ENCODE measurements at regions not wholly inside any gene's neighbourhood (a gene's known extent, or its start where the extent isn't known, plus 50 kb on each side); places are given as distances from the start of the nearest gene placed in this dataset.

DNA sequence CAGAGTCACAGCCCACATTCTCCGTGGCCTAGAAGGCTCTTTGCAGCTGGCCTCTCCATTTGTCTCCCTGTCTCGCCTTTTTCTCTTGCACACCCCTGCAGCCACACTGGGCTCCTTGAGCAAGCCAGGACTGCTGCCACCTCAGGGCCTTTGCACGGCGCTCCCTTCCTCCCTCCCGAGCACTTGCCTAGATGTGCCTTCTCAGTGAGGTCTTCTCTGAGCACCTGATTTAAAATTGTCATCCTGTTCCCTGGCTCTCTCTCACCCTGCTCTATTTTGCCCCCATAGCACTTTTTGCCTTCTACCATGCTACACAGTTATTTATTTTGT, 102.9 kb upstream of the THY1 start:
- intact Hi-C loops (cut with DNase I; ENCODE audit: low total_unique reads), result no loop called here
- TF ChIP-seq POLR2A (IDR thresholded peaks at IDR 0.05), result no peak
- TF ChIP-seq, protein P1, sequence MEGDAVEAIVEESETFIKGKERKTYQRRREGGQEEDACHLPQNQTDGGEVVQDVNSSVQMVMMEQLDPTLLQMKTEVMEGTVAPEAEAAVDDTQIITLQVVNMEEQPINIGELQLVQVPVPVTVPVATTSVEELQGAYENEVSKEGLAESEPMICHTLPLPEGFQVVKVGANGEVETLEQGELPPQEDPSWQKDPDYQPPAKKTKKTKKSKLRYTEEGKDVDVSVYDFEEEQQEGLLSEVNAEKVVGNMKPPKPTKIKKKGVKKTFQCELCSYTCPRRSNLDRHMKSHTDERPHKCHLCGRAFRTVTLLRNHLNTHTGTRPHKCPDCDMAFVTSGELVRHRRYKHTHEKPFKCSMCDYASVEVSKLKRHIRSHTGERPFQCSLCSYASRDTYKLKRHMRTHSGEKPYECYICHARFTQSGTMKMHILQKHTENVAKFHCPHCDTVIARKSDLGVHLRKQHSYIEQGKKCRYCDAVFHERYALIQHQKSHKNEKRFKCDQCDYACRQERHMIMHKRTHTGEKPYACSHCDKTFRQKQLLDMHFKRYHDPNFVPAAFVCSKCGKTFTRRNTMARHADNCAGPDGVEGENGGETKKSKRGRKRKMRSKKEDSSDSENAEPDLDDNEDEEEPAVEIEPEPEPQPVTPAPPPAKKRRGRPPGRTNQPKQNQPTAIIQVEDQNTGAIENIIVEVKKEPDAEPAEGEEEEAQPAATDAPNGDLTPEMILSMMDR (IDR thresholded peaks at IDR 0.05), result no peak
- WGBS, 2 donors, result 87 to 91% methylated on average over 5 of the region's 5 CpGs
- DNase-seq (ENCODE audit: low spot score in 2 of 2), result no peak
- H3K4me3 ChIP-seq (ENCODE audit: low read depth, poor library complexity, severe bottlenecking), result no peak overlapping the region

DNA sequence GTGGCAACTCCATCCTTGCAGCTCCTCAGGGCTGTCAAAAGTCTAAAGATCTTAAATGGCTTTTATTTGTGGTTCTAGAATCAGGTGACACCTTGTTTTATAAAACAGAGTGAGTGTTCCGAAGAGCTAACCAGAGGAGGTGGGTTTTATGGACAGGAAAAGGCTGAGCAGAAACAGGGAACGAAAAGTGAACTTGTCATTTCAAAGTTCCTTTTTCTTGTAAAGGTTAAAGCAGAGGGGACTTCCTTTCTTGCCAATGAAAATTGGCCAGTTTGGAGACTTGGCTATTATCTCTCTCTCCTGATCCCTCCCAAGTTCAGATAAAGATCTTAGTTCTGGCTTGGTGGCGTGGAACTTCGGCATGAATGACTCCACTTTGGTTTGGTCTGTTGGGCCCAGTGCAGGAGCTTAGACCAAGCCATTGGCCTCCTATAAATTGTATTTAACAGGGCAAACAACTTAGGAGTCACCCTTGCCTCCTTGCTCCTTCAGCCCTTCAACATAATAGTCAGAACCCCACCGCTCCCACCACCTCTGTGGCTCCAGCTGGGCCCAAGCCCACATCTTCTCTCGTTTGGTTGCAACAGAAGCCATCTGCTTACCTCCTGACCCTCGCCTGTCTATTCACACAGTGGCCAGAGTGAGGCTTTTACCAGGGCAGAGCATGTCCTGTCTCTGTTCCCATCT, 102.4 kb upstream of the THY1 start:
- TF ChIP-seq, protein P1 (IDR thresholded peaks at IDR 0.05), result no peak
- no peak for TF ChIP-seq POLR2A (IDR thresholded peaks at IDR 0.05)
- DNase-seq (ENCODE audit: low spot score in 2 of 2), result no peak
- intact Hi-C loops (cut with DNase I; ENCODE audit: low total_unique reads), result no loop called here
- 67 to 70% methylated on average over 6 of the region's 7 CpGs for WGBS, 2 donors
- no peak overlapping the region for H3K4me3 ChIP-seq (ENCODE audit: low read depth, poor library complexity, severe bottlenecking)

DNA sequence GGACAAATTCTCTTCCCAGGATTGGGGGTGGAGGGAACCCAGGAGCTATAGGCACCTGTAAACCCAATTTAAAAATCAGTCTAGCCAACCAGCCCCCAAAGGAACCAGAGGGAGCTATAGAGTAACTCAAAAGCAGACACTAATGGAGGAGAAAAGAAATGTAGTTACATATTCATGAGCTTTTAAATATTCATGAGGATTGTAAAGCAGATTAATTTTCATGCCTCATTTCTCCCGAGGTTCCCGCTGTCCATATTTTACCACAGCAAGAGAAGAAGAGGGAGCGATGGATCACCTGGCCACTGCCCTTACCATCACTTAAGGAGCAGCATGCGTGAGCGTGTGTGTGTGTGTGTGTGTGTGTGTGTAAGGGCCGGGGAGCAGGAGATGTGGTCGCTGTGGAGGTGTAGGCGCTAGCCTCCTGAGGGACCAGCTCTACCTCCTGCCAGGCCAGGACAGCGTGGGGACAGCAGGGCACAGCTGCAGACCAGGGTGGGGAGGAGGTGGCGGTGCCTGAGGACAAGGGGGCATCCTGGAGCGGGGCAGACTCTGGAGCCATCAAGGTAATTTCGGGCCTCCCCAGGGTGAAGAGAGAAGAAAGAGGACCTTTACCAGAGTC, 100.7 kb upstream of the THY1 start:
- no peak for DNase-seq (ENCODE audit: low spot score in 2 of 2)
- intact Hi-C loops (cut with DNase I; ENCODE audit: low total_unique reads), result no loop called here
- H3K4me3 ChIP-seq (ENCODE audit: low read depth, poor library complexity, severe bottlenecking), result no peak overlapping the region
- no peak for TF ChIP-seq POLR2A (IDR thresholded peaks at IDR 0.05)
- TF ChIP-seq, protein P1 (IDR thresholded peaks at IDR 0.05), result no peak
- 80 to 83% methylated on average over 12 of the region's 12 CpGs for WGBS, 2 donors

DNA sequence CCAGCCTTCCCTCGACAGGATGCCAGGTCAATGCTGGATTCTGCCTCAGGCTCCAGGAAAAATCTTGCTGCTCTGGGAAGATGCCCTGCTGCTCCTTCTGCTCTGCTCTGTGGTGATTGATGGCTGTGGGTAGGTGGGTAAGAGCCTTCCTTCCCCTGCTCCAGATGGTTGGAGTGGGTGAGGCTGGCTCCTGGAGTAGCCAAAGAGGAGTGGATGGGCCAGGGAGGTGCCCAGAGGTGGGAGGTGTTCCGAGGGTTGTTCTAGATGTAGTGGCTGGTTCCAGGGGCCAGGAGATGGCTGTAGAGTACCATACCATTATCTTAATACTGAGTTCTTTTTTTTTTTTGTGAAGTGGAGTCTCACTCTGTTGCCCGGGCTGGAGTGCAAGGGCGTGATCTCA, 99.6 kb upstream of the THY1 start:
- no peak for DNase-seq (ENCODE audit: low spot score in 2 of 2)
- no peak for TF ChIP-seq POLR2A (IDR thresholded peaks at IDR 0.05)
- TF ChIP-seq, protein P1 (IDR thresholded peaks at IDR 0.05), result no peak
- intact Hi-C loops (cut with DNase I; ENCODE audit: low total_unique reads), result no loop called here
- H3K4me3 ChIP-seq (ENCODE audit: low read depth, poor library complexity, severe bottlenecking), result no peak overlapping the region
- WGBS, 2 donors, result 88 to 93% methylated on average over 4 of the region's 4 CpGs

DNA sequence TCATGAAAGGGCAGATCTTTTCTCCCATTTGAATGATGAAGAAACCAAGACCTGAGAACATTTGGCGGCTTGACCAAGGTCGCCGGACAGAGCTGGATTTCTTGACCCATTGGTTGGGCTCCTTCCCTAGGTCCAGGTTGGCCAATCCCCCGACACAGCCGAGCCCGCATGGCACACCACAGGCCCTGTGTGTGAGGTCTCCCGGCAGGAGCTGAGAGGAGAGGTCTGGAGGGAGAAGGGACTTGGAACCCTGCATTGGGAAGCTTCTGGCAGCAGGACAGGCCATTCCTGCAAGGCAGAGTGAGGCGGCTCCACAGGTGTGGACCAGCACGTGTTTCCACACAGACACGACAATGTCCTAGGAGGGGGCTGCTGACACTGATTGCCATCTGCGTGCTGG, 98.6 kb upstream of the THY1 start:
- no peak overlapping the region for H3K4me3 ChIP-seq (ENCODE audit: low read depth, poor library complexity, severe bottlenecking)
- 74 to 88% methylated on average over 11 of the region's 11 CpGs for WGBS, 2 donors
- DNase-seq (ENCODE audit: low spot score in 2 of 2), result no peak
- TF ChIP-seq, protein P1 (IDR thresholded peaks at IDR 0.05), result no peak
- TF ChIP-seq POLR2A (IDR thresholded peaks at IDR 0.05), result no peak
- intact Hi-C loops (cut with DNase I; ENCODE audit: low total_unique reads), result no loop called here

DNA sequence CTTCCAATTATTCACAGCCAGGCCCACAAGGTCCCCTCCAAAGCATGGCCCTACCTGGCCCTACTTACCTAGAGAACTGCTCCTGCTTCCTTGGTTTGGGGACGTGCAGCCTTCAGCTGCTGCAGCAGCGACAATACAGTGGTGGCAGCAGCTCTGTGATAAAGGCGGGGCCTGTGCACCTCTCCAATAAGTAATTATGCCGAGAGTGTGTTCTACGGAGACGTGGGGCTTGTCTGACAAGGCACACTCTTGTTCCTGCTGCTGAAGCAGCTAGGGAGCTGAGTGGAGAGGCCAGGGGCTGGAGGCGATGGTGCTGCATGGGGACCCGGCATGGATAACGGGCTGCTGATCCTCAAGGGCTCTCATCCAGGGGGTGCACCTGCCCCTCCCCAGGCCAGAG, 98.0 kb upstream of the THY1 start:
- TF ChIP-seq, protein P1 (IDR thresholded peaks at IDR 0.05), result no peak
- TF ChIP-seq POLR2A (IDR thresholded peaks at IDR 0.05), result no peak
- WGBS, 2 donors, result 77 to 90% methylated on average over 5 to 9 of the region's 9 CpGs
- no peak for DNase-seq (ENCODE audit: low spot score in 2 of 2)
- intact Hi-C loops (cut with DNase I; ENCODE audit: low total_unique reads), result no loop called here
- no peak overlapping the region for H3K4me3 ChIP-seq (ENCODE audit: low read depth, poor library complexity, severe bottlenecking)

Data from lower leg skin (tissue), 4 donors.